GM10248 (cell line): ENCODE measurements at regions not wholly inside any gene's neighbourhood (a gene's known extent, or its start where the extent isn't known, plus 50 kb on each side); places are given as distances from the start of the nearest gene placed in this dataset.

Experiments used
- CTCF ChIA-PET: fragments of 300-600 bp; sonication (Branson Sonifier 250); formaldehyde crosslinking; extraction: SDS; loops from one replicate; lab custom pipeline; 2021; ENCODE audit warnings: antibody characterized with exemption; lab: Yijun Ruan, JAX
- POLR2A ChIA-PET: fragments of 350-650 bp; sonication (Branson Sonifier 250); formaldehyde crosslinking; extraction: SDS; loops from one replicate; lab custom pipeline; 2020; ENCODE audit warnings: antibody characterized with exemption; lab: Yijun Ruan, JAX
- DNase-seq: peaks from one replicate; pipeline ENCODE4 v3.0.0; 2012; ENCODE audit errors: extremely low spot score
- CTCF ChIP-seq: IDR thresholded peaks from 2 replicates; pipeline ENCODE4 v1.5.1; 2012; ENCODE audit warnings: mild to moderate bottlenecking, low read depth; ENCODE audit errors: extremely low read depth, missing control alignments, control extremely low read depth

- CTCF ChIA-PET: no interaction called here
- POLR2A ChIA-PET: no interaction called here
- no peak for DNase-seq
- TF ChIP-seq CTCF: no peak
These were observed 109.9 kb upstream of the DUSP21 start for GRCh38 chrX:44733931-44734330.

- DNase-seq: no peak
- TF ChIP-seq CTCF: no peak
- CTCF ChIA-PET: no interaction called here
These were observed 112.7 kb upstream of the DUSP21 start for GRCh38 chrX:44731160-44731559.

GRCh38 chrX:44723426-44723825 is 120.4 kb upstream of the DUSP21 start:
- POLR2A ChIA-PET: no interaction called here
- CTCF ChIA-PET: interaction anchor here (1.2 kb wide), 1 partner anchor 9 kb away, joined by 4 read pairs; no protein-coding TSS in a partner anchor
- no peak for DNase-seq
- no peak for TF ChIP-seq CTCF

More at GRCh38 chrX:44731160-44731559, 112.7 kb upstream of the DUSP21 start:
- POLR2A ChIA-PET: no interaction called here

GRCh38 chrX:44708470-44708869 is 135.4 kb upstream of the DUSP21 start:
- TF ChIP-seq CTCF: no peak
- POLR2A ChIA-PET: no interaction called here
- no peak for DNase-seq
- CTCF ChIA-PET: no interaction called here

GRCh38 chrX:44705817-44706551 is 137.8 kb upstream of the DUSP21 start:
- no peak for DNase-seq
- CTCF ChIA-PET: no interaction called here
- TF ChIP-seq CTCF: no peak
- POLR2A ChIA-PET: no interaction called here

GRCh38 chrX:44698357-44698756 is 145.5 kb upstream of the DUSP21 start:
- no peak for TF ChIP-seq CTCF
- no peak for DNase-seq
- ChIA-PET CTCF (no interaction called here), POLR2A (no interaction called here)
